ENCODE measurements at regions not wholly inside any gene's neighbourhood (a gene's known extent, or its start where the extent isn't known, plus 50 kb on each side); places are given as distances from the start of the nearest gene placed in this dataset.

DNA sequence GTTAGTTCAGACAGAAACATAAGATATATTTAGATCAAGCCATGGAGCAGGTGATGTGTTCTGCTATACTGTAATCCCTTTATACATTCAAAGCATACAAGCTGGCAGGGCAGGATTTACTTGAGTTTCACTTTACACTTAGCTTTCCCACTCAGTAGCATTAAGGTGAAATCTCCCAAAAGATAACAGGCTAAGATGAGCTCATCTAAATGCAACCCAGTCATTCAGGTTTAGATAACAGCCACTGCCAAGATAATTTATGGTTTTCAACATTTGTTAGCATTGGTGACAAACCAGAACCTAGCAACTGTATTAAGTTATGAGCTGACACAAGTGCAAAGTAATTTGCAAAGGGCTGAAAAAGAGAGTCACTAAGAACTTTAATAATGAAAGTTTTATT lies 925.1 kb upstream of the ATXN7L3B start:
- no peak overlapping the region for H3K27ac ChIP-seq
- no peaks in the 10 kb centered on the region for H3K9me3 ChIP-seq
- no peak for DNase-seq (ENCODE audit: low spot score in 2 of 2)
- no peak overlapping the region for H3K4me3 ChIP-seq
- no peaks in the 10 kb centered on the region for H3K4me1 ChIP-seq
- no peaks in the 10 kb centered on the region for H3K27me3 ChIP-seq
- TF ChIP-seq EP300 (IDR thresholded peaks at IDR 0.05) (no peak), POLR2A (IDR thresholded peaks at IDR 0.05) (no peak), POLR2AphosphoS5 (IDR thresholded peaks at IDR 0.05) (no peak)
- TF ChIP-seq, protein P1, sequence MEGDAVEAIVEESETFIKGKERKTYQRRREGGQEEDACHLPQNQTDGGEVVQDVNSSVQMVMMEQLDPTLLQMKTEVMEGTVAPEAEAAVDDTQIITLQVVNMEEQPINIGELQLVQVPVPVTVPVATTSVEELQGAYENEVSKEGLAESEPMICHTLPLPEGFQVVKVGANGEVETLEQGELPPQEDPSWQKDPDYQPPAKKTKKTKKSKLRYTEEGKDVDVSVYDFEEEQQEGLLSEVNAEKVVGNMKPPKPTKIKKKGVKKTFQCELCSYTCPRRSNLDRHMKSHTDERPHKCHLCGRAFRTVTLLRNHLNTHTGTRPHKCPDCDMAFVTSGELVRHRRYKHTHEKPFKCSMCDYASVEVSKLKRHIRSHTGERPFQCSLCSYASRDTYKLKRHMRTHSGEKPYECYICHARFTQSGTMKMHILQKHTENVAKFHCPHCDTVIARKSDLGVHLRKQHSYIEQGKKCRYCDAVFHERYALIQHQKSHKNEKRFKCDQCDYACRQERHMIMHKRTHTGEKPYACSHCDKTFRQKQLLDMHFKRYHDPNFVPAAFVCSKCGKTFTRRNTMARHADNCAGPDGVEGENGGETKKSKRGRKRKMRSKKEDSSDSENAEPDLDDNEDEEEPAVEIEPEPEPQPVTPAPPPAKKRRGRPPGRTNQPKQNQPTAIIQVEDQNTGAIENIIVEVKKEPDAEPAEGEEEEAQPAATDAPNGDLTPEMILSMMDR (IDR thresholded peaks at IDR 0.05) = no peak
- no peaks in the 10 kb centered on the region for H3K36me3 ChIP-seq

DNA sequence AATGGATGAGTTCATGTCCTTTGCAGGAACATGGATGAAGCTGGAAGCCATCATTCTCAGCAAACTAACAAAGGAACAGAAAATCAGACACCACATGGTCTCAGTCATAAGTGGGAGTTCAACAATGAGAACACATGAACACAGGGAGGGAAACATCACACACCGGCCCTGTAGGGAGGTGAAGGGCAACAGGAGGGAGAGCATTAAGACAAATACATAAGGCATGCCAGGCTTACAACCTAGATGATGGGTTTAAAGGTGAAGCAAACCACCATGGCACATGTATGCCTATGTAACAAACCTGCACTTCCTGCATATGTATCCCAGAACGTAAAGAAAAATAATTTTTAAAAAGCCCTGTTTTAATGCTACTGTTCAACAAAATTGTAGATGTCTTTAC lies 914.2 kb upstream of the ATXN7L3B start:
- H3K9me3 ChIP-seq = no peaks in the 10 kb centered on the region
- WGBS = 79% methylated on average over 2 of the region's 2 CpGs
- no peak overlapping the region for H3K4me3 ChIP-seq
- TF ChIP-seq, protein P1 (IDR thresholded peaks at IDR 0.05) = no peak
- no peak for TF ChIP-seq EP300 (IDR thresholded peaks at IDR 0.05)
- no peak for TF ChIP-seq POLR2A (IDR thresholded peaks at IDR 0.05)
- no peak for TF ChIP-seq POLR2AphosphoS5 (IDR thresholded peaks at IDR 0.05)
- no peaks in the 10 kb centered on the region for H3K36me3 ChIP-seq
- no peak overlapping the region for H3K27ac ChIP-seq
- no peak for DNase-seq (ENCODE audit: low spot score in 2 of 2)
- H3K27me3 ChIP-seq = no peaks in the 10 kb centered on the region
- no peaks in the 10 kb centered on the region for H3K4me1 ChIP-seq

DNA sequence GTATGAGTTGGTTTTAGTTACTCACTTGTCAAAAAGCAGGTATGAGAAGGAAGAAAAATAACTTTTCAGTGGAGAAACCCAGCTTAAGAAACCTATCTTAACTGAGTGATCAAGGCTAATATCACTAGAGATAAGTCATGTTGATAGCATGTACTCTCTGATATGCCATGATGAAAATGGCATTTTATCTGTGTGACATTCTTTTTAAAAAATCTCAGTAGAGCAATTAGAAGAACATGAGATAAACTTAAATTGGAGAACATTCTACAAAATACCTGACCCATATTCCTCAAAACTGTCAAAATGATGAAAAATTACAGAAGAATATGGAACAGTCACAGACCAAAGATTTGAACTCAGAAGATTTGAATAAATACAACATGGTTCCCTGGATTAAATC lies 912.4 kb upstream of the ATXN7L3B start:
- Histone ChIP-seq H3K36me3 (no peaks in the 10 kb centered on the region), H3K27ac (no peak overlapping the region), H3K4me1 (no peaks in the 10 kb centered on the region), H3K9me3 (no peaks in the 10 kb centered on the region), H3K4me3 (no peak overlapping the region), H3K27me3 (no peaks in the 10 kb centered on the region)
- DNase-seq (ENCODE audit: low spot score in 2 of 2) = no peak
- TF ChIP-seq, protein P1 (IDR thresholded peaks at IDR 0.05) = no peak
- TF ChIP-seq POLR2AphosphoS5 (IDR thresholded peaks at IDR 0.05) (no peak), POLR2A (IDR thresholded peaks at IDR 0.05) (no peak), EP300 (IDR thresholded peaks at IDR 0.05) (no peak)

DNA sequence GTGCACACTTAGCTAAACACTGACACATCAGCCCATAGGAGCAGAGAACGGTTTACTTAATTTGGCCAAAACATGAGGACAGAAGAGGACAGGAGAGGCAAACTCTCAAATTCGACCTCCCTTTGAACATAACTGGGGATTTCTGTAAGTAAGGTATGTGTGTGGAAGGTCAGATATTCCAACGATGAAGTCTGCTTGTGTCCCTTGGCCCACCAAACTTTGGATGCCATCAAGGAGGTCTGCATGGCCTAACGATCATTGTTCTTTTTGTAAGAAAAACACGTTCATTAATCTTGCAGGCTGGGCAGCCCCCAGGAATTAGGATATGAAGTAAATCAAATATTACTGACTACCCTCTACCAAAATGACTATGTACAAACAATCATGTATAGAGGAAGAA lies 908.5 kb upstream of the ATXN7L3B start:
- 84% methylated on average over 5 of the region's 5 CpGs for WGBS
- TF ChIP-seq, protein P1 (IDR thresholded peaks at IDR 0.05) = no peak
- TF ChIP-seq POLR2A (IDR thresholded peaks at IDR 0.05) (no peak), EP300 (IDR thresholded peaks at IDR 0.05) (no peak), POLR2AphosphoS5 (IDR thresholded peaks at IDR 0.05) (no peak)
- Histone ChIP-seq H3K4me1 (no peaks in the 10 kb centered on the region), H3K4me3 (no peak overlapping the region), H3K27me3 (no peaks in the 10 kb centered on the region), H3K36me3 (no peaks in the 10 kb centered on the region), H3K27ac (no peak overlapping the region), H3K9me3 (no peaks in the 10 kb centered on the region)
- DNase-seq (ENCODE audit: low spot score in 2 of 2) = no peak

DNA sequence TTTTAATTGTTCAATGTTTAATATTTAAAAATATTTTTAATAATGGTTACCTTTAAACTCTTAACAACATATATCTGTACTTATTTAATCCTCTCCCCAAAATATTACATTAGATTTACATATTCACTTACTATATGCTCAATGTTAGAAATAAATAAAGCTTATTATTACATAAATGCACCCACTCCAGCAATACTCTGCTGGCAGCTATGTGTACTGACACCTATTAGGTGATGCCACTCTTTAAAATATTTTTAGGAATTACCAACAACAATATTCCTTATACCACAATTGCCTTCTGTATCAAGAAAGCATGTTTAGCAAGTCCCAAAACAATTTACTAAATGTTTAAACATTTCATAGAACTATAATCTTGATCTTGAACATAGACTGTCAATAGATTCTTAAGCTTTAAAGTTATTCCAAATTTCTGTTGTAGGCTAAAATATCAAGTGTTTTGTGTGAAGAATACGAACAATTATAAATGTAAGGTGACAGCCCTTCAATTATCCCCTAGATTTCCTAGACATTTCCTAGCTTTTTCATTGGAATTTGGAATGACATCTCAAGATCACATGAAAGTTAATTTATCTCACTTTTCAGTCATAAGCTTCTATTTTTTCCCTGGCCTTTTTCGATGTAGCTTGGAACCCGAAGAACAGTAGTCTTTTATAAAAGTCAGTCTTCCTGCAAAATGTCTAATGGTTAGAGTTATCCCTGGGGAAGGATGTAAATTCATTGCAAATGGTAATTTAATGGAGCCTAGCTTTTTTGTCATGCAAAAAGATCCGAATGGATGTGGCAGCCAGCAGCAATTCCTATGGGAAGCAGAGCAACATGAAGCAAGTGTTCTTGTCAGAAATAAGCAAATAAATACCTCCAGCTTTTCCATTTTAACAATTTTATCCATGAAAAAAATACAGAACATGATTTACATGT lies 907.5 kb upstream of the ATXN7L3B start:
- TF ChIP-seq POLR2A (IDR thresholded peaks at IDR 0.05) = no peak
- TF ChIP-seq EP300 (IDR thresholded peaks at IDR 0.05) = no peak
- TF ChIP-seq POLR2AphosphoS5 (IDR thresholded peaks at IDR 0.05) = no peak
- TF ChIP-seq, protein P1 (IDR thresholded peaks at IDR 0.05) = no peak
- Histone ChIP-seq H3K36me3 (no peaks in the 10 kb centered on the region), H3K4me1 (no peaks in the 10 kb centered on the region), H3K27me3 (no peaks in the 10 kb centered on the region), H3K4me3 (no peak overlapping the region), H3K9me3 (no peaks in the 10 kb centered on the region), H3K27ac (no peak overlapping the region)
- DNase-seq (ENCODE audit: low spot score in 2 of 2) = no peak
- 39% methylated on average over 4 of the region's 4 CpGs for WGBS

All from suprapubic skin (tissue), 4 donors.